PC-9 (cell line): ENCODE measurements at regions not wholly inside any gene's neighbourhood (a gene's known extent, or its start where the extent isn't known, plus 50 kb on each side); places are given as distances from the start of the nearest gene placed in this dataset.

Experiments used
- BruUV-seq: library from RNA; stranded (reverse); fragments of 400-500 nt; replicated peaks from 2 replicates; lab custom pipeline; 2021; lab: Mats Ljungman, UMichigan
- CTCF ChIA-PET: fragments of 300-600 bp; sonication (Branson Sonifier 250); formaldehyde crosslinking; loops from one replicate; lab custom pipeline; 2022; ENCODE audit warnings: antibody characterized with exemption; lab: Charles Lee
- POLR2A ChIA-PET: fragments of 300-600 bp; sonication (Branson Sonifier 250); formaldehyde crosslinking; loops from one replicate; lab custom pipeline; 2022; ENCODE audit warnings: antibody characterized with exemption; ENCODE audit not compliant: unreplicated experiment; lab: Charles Lee
- DNase-seq, 2 experiments: peaks; one replicate each; pipeline versions ENCODE4 v3.0.0 to v3.0.0-alpha.2; 2015 to 2022; ENCODE audit warnings: mixed read lengths in 1 of 2
- H2AFZ ChIP-seq: fragments of 200-600 bp; sonication (generic); 2 replicates; pipeline ENCODE4 v1.8.1; 2017; ENCODE audit warnings: antibody characterized with exemption
- H3F3A ChIP-seq: fragments of 200-600 bp; sonication (generic); 2 replicates; pipeline ENCODE4 v1.8.1; 2017; ENCODE audit warnings: antibody characterized with exemption, mild to moderate bottlenecking, low read depth; ENCODE audit not compliant: insufficient read depth
- H3K27ac ChIP-seq: fragments of 200-600 bp; sonication (generic); 2 replicates; pipeline ENCODE4 v1.6.1; 2016; ENCODE audit warnings: mixed run types
- H3K27me3 ChIP-seq: fragments of 200-600 bp; sonication (generic); 2 replicates; pipeline ENCODE4 v1.6.1; 2016; ENCODE audit warnings: low read depth, mixed run types; ENCODE audit not compliant: insufficient read depth
- H3K36me3 ChIP-seq: fragments of 200-600 bp; sonication (generic); 2 replicates; pipeline ENCODE4 v1.6.1; 2016; ENCODE audit warnings: low read depth, mixed run types
- H3K4me1 ChIP-seq: fragments of 200-600 bp; sonication (generic); replicated peaks from 2 replicates; pipeline ENCODE4 v1.6.1; 2016; ENCODE audit warnings: mixed run types; ENCODE audit not compliant: insufficient read depth
- H3K4me2 ChIP-seq: fragments of 200-600 bp; sonication (generic); 2 replicates; pipeline ENCODE4 v1.6.1; 2017; ENCODE audit warnings: mixed run types
- H3K4me3 ChIP-seq: fragments of 200-600 bp; sonication (generic); 2 replicates; pipeline ENCODE4 v1.6.1; 2016; ENCODE audit warnings: mixed run types
- H3K79me2 ChIP-seq: fragments of 200-600 bp; sonication (generic); 2 replicates; pipeline ENCODE4 v1.6.1; 2017; ENCODE audit warnings: low read depth, mixed run types
- H3K9me2 ChIP-seq: fragments of 200-600 bp; sonication (generic); 2 replicates; pipeline ENCODE4 v1.8.1; 2017; ENCODE audit warnings: mild to moderate bottlenecking; ENCODE audit not compliant: insufficient read depth
- H3K9me3 ChIP-seq: fragments of 200-600 bp; sonication (generic); 2 replicates; pipeline ENCODE4 v1.8.1; 2016; ENCODE audit warnings: low read depth; ENCODE audit not compliant: insufficient read depth
- H4K20me1 ChIP-seq: fragments of 200-600 bp; sonication (generic); 2 replicates; pipeline ENCODE4 v1.8.1; 2017; ENCODE audit not compliant: insufficient read depth
- EZH2 ChIP-seq: fragments of 200-600 bp; sonication (generic); IDR thresholded peaks from 2 replicates; pipeline ENCODE4 v1.8.0; 2017; ENCODE audit warnings: antibody characterized with exemption, low read depth
- intact Hi-C: fragments of 100-400 bp; cut with micrococcal nuclease; formaldehyde crosslinking; loops from one replicate; pipeline ENCODE4 v1.10.0; 2022; ENCODE audit not compliant: unreplicated experiment
- TF ChIP-seq, protein P1 (sequence below): fragments of 200-600 bp; sonication (generic); conservative IDR thresholded peaks from 2 replicates; pipeline ENCODE4 v1.6.1; 2017; ENCODE audit warnings: mixed run types, antibody characterized with exemption, mild to moderate bottlenecking, moderate library complexity

DNA sequence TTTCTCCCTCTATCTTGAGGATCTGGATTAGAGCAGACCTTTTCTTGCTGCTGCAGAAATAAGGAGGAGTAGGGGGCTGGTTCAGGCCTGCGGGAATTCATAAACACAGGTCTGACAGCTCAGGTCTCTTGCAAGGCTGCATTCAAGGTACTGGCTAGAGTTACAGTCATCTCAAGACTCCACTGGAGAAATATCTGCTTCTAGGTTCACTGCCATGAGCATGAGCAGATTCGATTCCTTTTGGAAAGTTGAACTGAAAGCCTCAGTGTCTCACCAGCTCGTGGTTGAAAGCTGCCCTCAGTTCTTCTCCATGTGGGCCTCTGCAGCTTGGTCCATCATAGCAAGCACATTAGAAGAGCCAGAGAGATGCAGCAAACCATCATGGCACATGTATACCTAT, 124.4 kb upstream of the SETBP1 start:
- Histone ChIP-seq H3K4me1 (no peaks in the 10 kb centered on the region), H3F3A (no peaks in the 10 kb centered on the region), H3K9me2 (no peaks in the 10 kb centered on the region), H3K9me3 (no peaks in the 10 kb centered on the region), H2AFZ (no peak overlapping the region), H3K79me2 (no peaks in the 10 kb centered on the region), H3K27me3 (no peaks in the 10 kb centered on the region), H3K4me2 (no peak overlapping the region), H3K4me3 (no peak overlapping the region), H4K20me1 (no peaks in the 10 kb centered on the region), H3K27ac (no peak overlapping the region), H3K36me3 (no peaks in the 10 kb centered on the region)
- POLR2A ChIA-PET: no interaction called here
- CTCF ChIA-PET: no interaction called here
- no peak for TF ChIP-seq EZH2
- TF ChIP-seq, protein P1, sequence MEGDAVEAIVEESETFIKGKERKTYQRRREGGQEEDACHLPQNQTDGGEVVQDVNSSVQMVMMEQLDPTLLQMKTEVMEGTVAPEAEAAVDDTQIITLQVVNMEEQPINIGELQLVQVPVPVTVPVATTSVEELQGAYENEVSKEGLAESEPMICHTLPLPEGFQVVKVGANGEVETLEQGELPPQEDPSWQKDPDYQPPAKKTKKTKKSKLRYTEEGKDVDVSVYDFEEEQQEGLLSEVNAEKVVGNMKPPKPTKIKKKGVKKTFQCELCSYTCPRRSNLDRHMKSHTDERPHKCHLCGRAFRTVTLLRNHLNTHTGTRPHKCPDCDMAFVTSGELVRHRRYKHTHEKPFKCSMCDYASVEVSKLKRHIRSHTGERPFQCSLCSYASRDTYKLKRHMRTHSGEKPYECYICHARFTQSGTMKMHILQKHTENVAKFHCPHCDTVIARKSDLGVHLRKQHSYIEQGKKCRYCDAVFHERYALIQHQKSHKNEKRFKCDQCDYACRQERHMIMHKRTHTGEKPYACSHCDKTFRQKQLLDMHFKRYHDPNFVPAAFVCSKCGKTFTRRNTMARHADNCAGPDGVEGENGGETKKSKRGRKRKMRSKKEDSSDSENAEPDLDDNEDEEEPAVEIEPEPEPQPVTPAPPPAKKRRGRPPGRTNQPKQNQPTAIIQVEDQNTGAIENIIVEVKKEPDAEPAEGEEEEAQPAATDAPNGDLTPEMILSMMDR: no peak
- DNase-seq: no peak
- no TSS peak for BruUV-seq
- intact Hi-C loops: no loop called here

DNA sequence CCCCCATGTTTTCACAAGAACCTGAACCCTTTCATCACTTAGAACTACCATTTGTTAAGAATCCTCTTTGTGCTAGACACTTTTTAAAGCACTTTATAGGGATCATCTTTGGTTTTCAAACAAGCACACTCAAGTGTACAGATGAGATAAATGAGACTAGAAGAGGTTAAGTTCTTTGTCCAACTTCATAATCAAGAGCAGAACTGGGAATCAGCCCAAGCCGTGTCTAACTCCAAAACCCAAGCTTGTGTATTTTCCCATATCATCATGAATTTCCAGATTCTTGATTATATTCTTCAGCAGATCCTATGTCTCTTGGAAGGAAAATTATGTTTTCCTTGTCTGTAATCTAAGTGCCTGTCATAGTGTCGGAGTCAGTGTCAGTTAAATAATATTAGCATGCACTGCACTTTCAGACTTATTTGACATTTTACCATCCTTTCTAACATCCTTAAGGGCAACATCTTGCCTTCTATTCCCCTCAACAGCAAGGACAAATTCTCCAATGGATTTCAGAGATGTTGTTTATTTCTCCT, 123.0 kb upstream of the SETBP1 start:
- BruUV-seq: no TSS peak
- intact Hi-C loops: no loop called here
- no peak overlapping the region for H2AFZ ChIP-seq
- no peak overlapping the region for H3K4me2 ChIP-seq
- no peaks in the 10 kb centered on the region for H3F3A ChIP-seq
- no peaks in the 10 kb centered on the region for H3K4me1 ChIP-seq
- no peaks in the 10 kb centered on the region for H3K27me3 ChIP-seq
- no peaks in the 10 kb centered on the region for H3K79me2 ChIP-seq
- TF ChIP-seq, protein P1: no peak
- TF ChIP-seq EZH2: no peak
- H3K27ac ChIP-seq: no peak overlapping the region
- CTCF ChIA-PET: no interaction called here
- POLR2A ChIA-PET: no interaction called here
- no peak overlapping the region for H3K4me3 ChIP-seq
- no peaks in the 10 kb centered on the region for H3K9me2 ChIP-seq
- no peaks in the 10 kb centered on the region for H3K9me3 ChIP-seq
- H4K20me1 ChIP-seq: no peaks in the 10 kb centered on the region
- no peak for DNase-seq
- H3K36me3 ChIP-seq: no peaks in the 10 kb centered on the region

DNA sequence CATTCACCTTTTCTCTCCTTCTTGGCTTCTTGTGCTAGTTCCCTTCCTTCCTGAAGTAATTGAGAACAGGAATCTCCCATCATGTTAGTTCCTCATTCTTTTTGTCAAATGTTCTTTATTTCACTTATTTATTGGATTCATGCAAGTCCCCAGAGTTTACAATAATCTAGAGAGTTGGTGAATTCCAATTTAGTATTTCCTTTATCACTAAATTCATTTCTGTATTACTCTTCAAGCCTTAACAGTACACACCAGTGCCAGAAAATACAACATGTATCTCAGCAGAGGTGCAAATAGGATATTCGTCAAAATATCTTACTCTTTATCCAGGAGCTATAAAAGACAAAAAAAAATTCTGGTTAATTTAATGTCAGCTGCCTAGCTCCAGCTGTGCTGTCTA, 121.9 kb upstream of the SETBP1 start:
- H2AFZ ChIP-seq: no peak overlapping the region
- TF ChIP-seq EZH2: no peak
- TF ChIP-seq, protein P1: no peak
- no peaks in the 10 kb centered on the region for H3F3A ChIP-seq
- H3K4me1 ChIP-seq: no peaks in the 10 kb centered on the region
- no peak overlapping the region for H3K4me2 ChIP-seq
- no peak for DNase-seq
- H3K27me3 ChIP-seq: no peaks in the 10 kb centered on the region
- intact Hi-C loops: no loop called here
- no TSS peak for BruUV-seq
- no peak overlapping the region for H3K27ac ChIP-seq
- H3K36me3 ChIP-seq: no peaks in the 10 kb centered on the region
- H3K9me3 ChIP-seq: no peaks in the 10 kb centered on the region
- no peak overlapping the region for H3K4me3 ChIP-seq
- H4K20me1 ChIP-seq: no peaks in the 10 kb centered on the region
- ChIA-PET POLR2A (no interaction called here), CTCF (no interaction called here)
- H3K9me2 ChIP-seq: no peaks in the 10 kb centered on the region
- no peaks in the 10 kb centered on the region for H3K79me2 ChIP-seq
